Superior temporal gyrus (tissue), 1 donor: ENCODE measurements at regions not wholly inside any gene's neighbourhood (a gene's known extent, or its start where the extent isn't known, plus 50 kb on each side); places are given as distances from the start of the nearest gene placed in this dataset.

Source experiments
- DNase-seq: peaks from one replicate; pipeline ENCODE4 v3.0.0-alpha.2; 2016; ENCODE audit errors: extremely low spot score

DNA sequence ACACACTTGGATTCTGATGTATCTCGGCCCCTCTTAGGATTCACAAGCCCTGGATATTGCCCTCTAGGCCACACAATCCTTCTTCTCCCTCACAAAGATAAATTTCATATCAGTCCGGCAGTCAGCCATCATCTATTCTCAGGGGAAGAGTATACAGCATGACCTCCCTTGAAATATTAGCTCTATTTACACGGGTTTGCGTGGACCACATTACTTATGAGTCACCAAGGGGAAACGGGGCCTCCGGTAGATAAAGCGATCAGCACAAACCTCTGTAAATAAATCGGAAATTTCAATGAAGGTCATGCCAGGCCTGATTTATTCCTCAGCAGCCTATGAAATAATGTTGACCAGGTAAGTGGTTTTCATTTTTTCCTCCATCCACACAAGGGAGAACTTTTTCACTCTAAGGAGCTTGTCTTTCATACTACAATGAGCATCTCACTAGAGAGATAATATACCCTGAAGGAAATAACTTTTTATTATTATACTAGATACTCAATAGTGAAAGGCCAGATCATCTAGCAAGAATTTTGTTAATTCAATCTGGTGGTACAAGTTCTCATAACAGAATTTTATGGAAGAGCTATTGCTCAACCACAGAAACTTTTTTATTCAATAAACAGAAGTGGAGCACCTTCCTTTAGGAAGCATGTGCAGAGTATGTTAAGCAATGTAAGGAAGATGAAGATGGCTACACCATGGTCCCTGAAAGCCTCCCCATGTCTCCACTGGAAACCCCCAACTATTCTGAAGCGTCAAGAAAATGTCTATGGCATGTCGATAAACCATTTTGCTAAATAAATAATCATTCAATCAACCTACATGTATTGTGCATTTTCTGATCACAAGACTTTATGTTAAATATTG lies 125.2 kb upstream of the PIK3C3 start:
- no peak for DNase-seq

DNA sequence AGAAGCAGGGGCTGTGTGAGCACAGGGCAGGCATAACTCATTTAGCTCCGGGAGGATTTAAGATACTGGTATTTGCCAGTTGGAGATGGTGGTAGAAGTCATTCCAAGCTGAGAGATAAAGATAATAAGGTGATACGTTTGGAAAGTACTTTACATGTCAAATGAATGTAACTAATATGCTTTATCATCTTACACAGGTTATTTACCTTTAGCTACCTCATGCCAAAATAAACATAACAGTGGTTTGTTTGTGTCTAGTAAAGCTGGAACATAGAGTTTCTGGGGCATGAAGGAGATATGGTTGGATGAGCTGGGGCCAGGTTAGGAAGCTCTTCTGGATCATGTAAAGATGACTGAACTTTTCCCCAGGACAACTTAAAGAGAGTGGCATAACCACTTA lies 126.9 kb upstream of the PIK3C3 start:
- no peak for DNase-seq

DNA sequence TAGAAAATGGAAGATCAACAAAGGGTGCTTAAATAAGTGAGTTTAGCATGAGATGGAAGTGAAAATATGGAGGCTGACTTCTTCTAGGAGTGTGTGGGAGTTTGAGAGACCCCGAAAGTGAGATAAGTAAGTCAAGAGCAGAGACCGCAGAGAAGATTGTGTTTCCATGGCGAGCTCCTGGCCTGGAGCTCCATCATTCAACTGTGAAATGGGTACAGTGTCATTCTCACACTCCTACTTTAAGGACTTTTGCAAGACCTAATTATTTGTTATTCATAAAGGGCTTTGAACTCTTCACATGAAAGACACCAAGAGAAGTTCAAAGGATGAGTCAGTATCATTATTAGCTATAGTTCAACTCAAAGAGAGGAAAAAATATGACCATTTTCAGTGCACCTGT lies 134.2 kb upstream of the PIK3C3 start:
- DNase-seq, result no peak

DNA sequence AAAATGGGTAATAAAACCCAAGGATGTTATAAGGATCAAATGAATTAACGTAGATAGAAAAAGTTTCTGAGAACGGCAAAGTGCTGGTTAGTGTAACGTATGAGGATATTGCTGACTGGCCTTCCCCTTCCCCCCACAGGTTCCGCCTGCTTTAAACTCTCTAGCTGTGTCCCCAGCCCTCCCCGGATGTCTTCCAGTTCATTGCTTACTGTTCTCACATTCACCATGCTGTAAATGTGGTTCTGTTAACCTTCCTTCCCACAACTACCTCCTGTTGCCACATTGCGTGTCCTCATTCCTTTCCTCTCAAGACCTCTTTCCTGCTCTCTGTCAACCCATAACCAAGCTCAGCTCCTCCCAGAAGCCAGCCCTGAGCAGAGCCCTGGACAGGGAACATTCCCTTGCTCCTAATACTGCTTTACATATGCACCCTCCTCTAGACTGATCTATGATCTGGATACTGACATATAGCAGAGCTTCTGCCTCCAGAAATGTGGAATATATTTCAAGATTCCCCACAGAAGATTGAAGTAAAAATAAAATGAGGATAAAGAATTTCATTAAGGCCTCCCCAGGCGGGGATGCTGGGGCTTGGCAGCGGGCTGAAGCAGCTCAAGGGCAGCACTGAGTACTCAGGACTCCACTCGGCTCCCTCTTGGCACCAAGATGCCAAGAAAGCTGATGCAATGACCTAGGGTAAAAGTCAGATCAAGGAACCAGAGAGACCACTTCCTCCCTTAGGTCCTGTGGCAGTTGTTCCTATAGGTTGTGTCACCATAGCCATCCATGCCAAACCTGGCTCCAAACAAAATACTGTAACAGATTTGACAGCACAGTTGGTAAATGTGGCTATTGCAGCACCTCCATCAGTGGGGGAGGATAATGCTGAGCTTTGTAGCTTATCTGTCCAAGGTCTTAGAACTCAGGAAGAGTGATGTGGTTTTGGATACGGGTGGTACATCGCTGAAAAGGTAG lies 136.4 kb upstream of the PIK3C3 start:
- DNase-seq, result no peak

DNA sequence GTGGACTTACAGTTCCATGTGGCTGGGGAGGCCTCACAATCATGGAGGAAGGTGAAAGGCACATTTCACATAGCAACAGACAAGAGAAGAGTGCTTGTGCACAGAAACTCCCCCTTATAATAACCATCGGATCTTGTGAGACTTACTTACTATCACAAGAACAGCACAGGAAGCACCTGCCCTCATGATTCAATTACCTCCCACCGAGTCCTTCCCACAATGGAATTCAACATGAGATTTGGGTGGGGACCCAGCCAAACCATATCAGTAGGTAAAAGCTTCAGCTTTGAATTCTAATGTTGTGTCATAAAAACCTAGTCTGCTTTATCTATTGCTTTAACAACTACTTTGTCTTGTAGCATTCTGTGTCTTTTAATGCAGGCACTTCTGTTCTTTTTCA lies 140.4 kb upstream of the PIK3C3 start:
- DNase-seq, result no peak

DNA sequence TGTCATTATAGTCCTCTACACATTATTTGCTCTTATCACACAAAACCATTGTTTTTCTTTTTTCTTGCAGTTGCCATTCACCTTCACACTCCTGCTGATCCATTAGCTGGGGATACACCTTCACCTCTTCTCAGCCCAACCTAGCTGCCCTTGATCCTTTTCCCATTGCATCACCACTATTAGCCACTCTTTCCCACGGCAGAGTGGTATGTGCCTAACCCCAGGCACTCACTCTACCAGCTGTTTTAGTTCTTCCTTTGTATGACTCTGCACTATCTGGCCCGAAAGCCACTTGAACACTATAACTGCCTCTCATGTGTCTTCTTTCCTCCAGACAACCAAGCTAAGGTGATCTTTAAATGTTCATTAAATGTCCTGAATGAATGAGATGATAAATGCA lies 145.4 kb upstream of the PIK3C3 start:
- no peak for DNase-seq

DNA sequence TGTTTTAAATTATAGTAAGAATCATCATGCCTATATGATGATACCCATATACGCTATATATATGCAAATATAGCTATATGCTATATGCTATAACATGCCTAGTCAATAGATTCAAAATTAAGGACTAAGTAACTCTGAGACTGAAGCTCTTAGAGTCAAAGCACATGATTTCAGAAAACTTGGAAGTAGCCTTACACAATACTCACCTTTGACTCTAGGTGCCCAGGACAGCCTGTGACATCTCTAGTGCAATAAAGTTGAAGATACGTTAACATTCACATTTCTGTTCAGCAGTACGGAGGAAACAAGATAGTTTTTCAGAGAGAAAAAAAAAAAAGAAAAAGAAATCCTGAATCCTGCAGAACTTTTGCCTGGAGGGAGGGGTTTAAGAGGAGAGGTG lies 149.7 kb upstream of the PIK3C3 start:
- DNase-seq, result no peak

DNA sequence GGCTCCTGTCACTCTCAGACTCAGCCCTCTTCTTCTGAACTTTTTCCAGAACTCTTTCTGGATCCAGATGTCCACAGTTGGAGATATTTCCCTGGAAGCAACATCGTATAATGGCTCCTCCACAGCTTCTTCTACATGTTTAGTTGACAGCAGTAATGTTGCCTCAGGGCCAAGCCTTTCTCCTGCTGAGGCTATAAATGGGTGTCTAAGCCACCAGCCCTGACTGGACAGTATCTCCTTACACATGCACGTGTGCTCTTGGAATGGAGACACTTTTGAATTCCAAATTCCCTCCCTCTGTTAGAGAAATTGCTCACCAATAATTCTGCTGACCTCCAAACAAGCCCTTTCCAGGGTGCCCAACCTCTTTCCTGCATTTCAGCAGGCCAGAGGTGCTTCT lies 156.2 kb upstream of the PIK3C3 start:
- DNase-seq, result no peak

DNA sequence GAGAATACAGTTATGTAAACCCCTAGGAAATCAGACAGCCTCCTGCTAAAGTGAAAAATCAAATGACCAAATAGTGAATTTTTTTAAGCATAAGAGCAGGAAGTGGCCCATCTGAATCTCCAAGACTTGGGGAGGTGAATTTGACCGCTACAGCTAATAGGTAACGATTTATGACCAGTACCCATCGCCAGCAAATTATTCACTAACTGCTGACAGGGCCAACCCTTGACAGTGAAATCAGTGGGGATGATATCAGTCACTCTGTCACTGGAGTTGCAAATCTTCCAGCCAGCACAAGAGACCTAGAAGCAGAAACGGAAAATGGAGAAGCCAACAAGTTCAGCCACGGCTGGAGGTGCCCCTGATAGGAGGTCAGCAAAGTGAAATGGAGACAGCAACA lies 164.3 kb upstream of the PIK3C3 start:
- DNase-seq, result no peak

DNA sequence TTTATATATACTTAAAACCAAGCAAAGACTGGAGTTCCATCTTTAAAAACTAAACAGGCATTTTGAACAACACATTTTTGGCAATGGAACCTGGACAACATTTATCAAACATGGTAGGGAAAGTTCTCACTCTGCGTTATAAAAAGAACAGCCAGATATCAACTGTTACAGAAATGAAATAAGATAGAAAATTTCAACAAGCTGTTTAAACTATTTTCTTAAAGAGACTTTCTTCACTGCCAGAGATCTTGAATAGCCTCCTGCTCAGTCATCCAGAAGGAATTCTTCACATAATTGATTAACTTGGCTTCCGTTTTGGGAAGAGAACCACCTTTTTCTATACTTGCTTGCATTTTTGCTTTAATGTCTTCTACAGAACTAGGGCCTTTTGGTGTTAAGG lies 166.0 kb upstream of the PIK3C3 start:
- peak; percentile 17 for DNase-seq

DNA sequence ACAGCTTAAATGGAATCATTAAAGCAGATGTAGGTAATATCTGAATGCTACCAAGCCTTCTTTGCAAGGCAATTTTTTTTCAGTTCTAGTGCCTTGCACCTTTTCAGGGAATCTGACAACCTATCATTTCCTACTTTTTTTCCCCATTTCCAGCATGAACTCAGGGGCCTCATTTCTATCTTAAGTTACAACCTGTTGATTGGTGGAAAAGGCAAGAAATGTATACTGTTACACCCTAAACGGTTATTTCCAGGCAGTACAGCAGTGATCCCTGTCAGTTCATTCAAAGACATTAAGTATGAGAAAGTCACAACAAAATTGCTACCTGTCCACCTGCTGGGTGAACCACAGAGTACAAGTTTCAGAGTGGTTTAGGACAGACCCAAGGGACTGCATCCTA lies 171.2 kb upstream of the PIK3C3 start:
- DNase-seq, result no peak

DNA sequence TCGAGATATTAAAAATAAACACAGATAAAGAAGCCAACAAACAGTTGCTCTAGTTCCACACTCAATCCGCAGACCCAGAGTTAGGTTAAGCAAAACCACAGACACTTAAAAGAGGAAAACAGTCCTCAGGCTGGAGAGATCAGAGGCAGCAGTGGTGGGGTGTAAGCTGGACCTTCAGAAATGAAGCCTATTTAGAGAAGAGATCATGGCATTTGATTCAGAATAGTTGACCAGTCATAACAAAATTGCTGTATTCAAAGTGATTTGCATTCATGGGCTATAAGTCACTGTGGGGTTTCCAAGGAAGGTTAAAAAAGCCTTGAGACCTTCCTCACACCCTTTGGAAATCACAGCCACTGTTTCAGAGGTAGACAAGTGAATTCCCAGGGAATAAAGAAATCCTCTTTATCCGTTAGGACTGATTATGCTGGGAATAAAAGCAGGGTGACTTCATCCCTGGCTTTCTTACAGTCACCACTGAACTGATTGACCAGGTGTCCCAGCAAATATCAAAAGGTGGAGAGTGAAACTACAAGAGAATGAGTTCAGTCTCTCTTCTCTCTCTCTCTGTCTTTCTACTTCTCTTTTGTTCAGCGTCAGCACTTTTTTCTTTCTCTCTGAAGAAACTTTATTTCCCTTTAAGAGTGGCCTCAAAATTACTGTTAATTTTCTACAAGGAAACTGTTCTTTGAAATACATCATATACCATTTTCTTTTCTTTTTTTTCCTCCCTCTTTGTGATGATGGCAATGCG lies 171.8 kb upstream of the PIK3C3 start:
- no peak for DNase-seq

DNA sequence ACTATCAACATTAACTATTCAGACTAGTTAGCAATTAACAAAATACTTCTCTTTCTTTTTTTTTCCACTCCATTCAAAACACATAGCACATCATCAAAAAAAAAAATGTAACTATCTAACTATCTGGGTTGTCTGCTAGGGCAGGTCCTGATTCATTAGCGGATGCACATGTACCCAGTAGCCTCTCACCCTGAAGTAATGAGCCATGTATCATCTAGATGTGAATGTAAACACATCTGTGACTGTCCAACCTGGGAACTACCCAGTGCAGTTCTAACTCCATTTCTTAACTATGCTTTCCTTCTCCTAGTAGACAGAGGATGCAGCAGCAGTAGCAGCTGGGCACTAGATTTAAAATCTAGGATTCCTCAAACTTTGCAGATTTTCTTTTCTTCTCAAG lies 183.1 kb upstream of the PIK3C3 start:
- no peak for DNase-seq

DNA sequence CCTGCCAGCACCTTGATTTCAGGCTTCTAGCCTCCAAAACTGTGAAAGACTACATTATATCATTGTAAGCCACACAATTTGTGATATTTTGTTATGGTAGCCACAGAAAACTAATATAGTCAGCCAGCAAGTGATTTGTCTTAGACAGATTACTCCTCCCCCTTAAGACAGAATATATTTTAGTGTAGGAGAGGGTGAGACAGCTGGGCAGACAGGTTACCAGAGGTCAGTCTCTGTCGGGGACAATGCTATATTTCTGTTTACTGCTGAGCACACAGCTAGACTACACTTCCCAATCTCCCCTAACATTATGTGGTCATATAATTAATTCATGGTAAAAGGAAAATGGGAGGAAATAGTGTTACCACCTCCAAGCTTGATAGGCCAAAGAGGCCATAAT lies 185.8 kb upstream of the PIK3C3 start:
- DNase-seq, result no peak

DNA sequence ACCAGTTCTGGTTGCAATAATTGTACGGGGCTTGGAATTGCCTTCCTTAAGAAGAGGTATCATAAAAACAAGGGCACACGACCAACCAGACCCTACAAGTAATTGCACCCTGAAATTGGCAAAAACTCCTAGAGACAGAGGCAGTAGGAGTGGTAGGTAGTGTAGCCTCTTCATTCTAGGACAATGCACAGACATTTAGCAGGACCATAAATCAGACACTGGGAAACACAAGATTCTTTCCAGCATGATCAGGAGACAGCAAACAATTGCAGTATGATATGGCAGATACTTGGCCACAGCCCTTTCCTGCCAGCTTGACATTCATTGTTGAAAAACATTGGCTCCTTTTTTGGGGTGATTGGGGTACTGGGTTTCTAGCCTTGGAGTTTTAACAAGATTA lies 186.6 kb upstream of the PIK3C3 start:
- DNase-seq, result no peak

DNA sequence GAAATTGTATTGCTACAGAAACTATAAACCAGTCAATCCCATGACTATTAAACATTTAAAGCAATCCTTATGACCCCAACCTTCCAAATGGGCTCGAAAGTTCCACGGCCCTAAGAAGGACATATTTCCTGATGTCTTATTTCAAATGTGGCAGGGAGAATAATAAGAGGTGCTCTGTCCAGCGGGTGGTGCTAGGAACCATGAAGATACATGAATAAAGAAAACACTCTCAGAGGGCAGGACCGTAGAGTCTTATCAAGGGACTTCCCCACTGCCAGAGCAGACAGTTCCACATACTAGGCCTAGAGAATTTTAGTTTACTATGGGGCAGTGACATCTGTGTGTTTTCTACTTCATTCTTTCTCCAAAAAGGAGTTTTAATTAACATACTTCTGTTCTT lies 187.1 kb upstream of the PIK3C3 start:
- no peak for DNase-seq

DNA sequence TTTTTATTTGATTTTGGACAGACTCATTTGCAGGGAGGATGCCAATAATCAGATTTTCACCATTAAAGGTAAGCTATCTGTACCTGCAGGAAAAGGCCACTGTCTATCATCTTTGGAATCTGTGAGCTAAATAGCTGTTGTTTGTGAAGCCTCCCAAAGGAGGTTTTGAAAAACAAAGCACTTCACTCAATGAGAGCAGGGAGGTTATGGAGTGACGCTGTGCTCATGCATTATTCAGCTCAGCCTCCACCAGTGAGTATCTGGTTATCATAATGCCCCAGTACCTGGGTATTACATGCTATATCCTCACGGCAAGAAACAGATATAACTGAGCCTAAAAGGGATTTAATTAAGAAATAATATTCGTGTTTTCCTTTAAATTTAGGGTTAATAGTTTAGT lies 189.6 kb upstream of the PIK3C3 start:
- DNase-seq, result no peak

DNA sequence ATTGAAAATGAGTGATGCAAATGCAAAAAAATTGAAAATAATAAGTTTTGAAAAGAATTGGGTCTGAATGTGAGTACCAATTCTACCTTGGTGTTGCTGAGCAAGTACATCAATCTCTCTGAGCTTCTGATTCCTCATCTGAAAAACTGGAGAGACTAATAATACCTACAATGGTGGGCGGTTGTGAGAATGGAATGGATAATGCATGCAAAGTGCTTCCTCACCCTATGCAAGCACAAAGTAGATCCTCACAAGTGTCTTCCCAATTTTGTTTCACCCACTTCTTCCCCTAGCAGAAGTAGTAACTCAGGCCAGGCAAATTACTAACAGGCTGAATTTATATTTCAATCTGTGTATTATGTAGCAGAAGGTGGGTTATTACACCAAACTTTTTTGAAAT lies 191.7 kb upstream of the PIK3C3 start:
- DNase-seq, result no peak

DNA sequence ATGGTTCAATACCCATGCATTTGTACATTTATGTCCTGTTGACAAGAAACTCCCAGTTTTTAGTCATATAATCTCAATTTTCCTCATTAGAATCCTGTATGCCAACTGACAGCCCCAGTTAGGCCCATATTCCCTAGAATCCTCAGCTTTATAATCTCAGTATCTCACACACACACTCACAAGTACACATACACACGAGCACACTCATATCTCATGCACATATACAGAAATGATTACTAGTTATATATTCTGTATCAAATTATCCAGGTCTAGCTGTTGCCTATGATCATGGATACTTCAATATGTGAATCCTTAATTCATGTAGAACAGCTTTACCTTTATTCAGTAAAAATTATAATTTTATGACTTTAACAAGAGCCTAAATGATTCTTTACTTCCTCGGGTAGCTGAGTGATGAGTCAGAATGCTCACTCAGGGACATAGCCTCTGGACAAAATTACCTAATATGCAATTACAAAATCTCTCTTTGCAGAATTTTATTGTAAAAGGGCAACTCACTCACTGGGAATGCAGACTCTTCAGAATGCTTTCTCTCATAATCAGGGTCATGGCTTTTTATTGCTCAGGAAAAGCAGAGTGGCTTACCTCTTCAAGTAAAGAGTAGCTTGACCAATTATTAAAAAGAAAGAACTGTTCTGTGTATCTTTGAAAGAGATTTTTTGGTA lies 193.6 kb upstream of the PIK3C3 start:
- DNase-seq, result no peak

DNA sequence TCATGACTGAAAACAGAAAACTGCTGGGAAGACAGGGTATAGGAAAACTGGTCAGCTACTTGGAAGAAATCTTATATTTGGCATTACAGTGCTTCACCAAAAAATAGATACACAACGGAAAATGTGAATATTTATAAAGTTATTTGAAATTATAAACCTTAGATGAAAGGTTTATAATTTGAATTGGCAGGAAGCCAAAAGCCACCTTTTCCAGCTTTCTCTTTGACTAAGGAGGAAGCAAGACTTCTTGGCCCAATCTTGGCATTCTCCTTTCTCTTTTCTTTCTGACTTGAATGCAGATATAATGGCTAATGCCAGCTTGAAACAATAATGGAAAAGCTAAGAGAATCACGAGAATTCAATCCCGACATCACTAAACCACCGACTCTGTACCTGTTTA lies 196.5 kb upstream of the PIK3C3 start:
- DNase-seq, result no peak

DNA sequence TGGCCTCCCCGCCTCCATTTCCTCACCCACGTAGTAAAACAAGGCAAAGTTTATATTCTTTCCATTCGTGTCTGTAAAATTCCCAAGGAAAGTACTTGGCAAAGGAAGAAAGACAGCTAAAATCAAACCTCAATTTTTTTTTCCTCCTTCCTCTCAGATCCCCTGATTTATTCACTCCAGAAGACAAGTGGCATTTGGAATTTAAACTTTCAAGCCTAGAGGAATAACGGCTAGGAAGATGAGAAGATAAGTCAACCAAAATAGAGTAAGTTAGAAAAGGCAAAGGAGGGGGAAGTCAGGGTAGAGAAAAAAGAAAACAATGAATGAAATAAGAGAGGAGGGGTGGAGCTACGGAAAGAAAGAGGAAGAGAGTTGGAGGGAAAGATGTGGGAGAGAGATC lies 198.9 kb upstream of the PIK3C3 start:
- DNase-seq, result no peak

DNA sequence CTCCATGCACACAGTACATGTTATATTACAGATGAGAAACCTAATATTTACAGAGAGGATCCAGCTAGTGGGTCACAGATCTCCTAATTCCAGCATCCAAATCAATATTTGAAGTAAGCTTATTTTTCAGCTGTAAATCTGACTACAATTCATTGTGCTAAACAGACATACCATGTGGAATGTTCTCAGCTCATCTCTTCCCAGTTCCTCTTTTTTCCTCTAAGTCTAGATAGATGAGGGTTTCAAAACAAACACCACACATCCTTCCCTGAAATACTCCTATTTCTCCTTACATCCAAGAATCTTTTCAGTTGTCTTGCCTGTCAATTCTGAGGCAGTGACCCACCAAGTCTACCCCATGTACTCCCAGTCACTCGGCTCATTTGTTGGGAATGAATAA lies 200.7 kb upstream of the PIK3C3 start:
- no peak for DNase-seq
